Spleen (tissue), 7 donors: ENCODE measurements at regions not wholly inside any gene's neighbourhood (a gene's known extent, or its start where the extent isn't known, plus 50 kb on each side); places are given as distances from the start of the nearest gene placed in this dataset.

Experiments
- POLR2AphosphoS5 ChIP-seq, 3 donors: sonication (generic); formaldehyde crosslinking; IDR thresholded peaks; one replicate each; pipeline ENCODE4 v1.5.1; 2017; ENCODE audit warnings: antibody characterized with exemption in 3 of 3
- TF ChIP-seq, protein P1 (sequence below), 11 experiments: fragments of 200-600 bp in 7 of 11; fragments of 450-650 bp in 4 of 11; sonication (generic) in 4 of 11; IDR thresholded peaks in 8 of 11; conservative IDR thresholded peaks in 3 of 11; 1 replicate in 7 of 11; 2 replicates in 4 of 11; pipeline versions ENCODE4 v1.4.0 to v1.8.0; 2016 to 2021; ENCODE audit warnings: antibody characterized with exemption in 11 of 11, inconsistent platforms in 4 of 11, mild to moderate bottlenecking in 1 of 11
- donor health status: DM: no; HTN: no; CAD: no; lungs with moderate emphysema.
- donor health status: DM: no; HTN: no; CAD: no.
- donor health status: DM: no; HTN: no; CAD: no.

DNA sequence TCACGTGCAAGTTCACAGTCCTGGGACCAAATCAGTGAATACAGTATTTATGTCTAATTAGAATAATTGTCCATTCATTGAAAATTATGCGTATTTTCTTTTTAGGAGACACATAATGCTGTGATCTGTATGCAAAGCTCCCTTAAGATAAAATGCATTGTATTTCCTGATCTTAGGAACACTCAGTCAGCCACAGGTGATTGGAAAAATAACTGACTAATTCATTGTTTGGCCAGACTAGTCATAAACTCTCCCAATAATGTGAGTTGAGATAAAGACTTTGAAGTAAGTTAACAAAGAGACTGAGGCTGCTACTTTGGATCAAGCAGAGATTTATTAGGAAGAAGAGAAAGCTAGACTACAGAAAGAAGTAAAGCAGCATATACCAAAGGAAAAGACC lies 182.2 kb downstream of the GNAI1 start:
- TF ChIP-seq, protein P1, sequence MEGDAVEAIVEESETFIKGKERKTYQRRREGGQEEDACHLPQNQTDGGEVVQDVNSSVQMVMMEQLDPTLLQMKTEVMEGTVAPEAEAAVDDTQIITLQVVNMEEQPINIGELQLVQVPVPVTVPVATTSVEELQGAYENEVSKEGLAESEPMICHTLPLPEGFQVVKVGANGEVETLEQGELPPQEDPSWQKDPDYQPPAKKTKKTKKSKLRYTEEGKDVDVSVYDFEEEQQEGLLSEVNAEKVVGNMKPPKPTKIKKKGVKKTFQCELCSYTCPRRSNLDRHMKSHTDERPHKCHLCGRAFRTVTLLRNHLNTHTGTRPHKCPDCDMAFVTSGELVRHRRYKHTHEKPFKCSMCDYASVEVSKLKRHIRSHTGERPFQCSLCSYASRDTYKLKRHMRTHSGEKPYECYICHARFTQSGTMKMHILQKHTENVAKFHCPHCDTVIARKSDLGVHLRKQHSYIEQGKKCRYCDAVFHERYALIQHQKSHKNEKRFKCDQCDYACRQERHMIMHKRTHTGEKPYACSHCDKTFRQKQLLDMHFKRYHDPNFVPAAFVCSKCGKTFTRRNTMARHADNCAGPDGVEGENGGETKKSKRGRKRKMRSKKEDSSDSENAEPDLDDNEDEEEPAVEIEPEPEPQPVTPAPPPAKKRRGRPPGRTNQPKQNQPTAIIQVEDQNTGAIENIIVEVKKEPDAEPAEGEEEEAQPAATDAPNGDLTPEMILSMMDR (IDR thresholded peaks at IDR 0.05 in 8 of 11, conservative IDR thresholded peaks at IDR 0.05 in 3 of 11), result no peak
- TF ChIP-seq POLR2AphosphoS5 (IDR thresholded peaks at IDR 0.05), result no peak
